GM18861 (cell line): ENCODE measurements at regions not wholly inside any gene's neighbourhood (a gene's known extent, or its start where the extent isn't known, plus 50 kb on each side); places are given as distances from the start of the nearest gene placed in this dataset.
"Not testable (repeated sequence)": the region's sequence is repeated elsewhere in the genome, so short reads cannot be mapped to it uniquely, and the experiment has no call there.

Experiments
- ATAC-seq: cut with Tn5 transposase; IDR thresholded peaks from one replicate; pipeline ENCODE4 v1.9.1; 2021; ENCODE audit not compliant: unreplicated experiment

DNA sequence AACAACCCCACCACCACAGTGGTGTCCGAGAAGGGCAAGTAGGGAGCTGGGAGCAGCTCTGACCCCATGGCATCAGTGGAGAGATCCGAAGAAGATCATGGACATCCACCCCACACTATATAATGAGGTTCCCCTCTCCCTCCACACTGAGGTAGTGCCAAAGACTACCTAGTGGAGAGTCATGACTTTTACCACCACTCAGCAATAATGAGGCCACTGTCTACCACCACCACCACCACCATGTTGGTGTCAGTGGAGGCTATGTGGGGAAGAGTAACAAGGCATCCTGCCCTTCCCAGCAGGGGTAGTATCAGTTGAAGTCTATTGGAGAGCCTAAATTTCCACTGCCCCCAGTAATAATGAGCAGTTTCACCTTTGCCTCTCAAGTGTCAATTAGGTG lies 321.7 kb upstream of the ZC3H15 start:
- no peak for ATAC-seq

DNA sequence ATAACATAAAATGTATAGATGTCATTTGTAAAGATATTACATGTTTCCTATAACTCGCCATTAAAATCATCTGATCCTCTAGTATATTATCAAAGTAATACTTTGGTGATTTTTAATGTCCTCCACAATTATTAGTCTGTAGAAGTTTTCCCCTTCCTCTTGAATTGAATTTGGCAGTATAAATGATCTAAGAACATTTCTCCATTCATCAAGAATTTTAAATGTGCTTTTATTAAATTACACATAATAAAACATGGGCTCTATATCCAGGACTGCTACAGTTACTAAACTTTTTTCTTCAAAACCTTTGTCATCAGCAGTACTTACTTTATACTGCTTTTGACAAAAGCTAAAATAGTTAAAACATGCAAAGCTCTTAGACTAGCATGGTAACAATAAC lies 315.4 kb upstream of the ZC3H15 start:
- no peak for ATAC-seq

DNA sequence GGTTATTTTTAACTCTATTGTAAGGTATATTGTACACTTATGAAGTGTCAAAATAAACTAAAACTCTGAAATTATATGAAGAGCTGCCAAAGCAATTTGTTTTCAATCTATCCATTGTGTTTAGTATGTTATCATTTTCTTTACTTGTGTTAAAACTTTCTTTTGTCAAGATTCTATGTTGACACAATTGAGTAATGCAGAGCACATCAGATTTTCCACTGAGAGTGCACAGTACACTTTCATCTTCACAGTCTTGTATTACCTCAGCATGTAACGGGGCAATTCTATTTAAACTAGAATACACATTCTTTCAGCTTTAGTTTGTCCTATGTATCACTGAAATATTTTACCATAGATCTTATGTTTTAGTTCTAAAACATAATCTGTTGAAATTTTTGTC lies 304.4 kb upstream of the ZC3H15 start:
- no peak for ATAC-seq

DNA sequence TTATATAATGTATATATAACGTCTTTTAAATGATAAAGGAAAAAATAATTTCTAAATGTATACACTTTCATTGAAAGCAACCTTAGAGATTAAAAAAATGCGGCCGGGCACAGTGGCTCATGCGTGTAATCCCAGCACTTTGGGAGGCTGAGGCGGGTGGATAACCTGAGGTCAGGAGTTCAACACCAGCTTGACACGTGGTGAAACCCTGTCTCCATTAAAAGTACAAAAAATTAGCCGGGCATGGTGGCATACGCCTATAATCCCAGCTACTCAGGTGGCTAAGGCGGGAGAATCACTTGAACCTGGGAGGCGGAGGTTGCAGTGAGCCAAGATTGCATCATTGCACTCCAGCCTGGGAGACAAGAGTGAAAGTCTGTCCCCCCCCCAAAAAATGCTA lies 303.7 kb upstream of the ZC3H15 start:
- ATAC-seq = not testable (repeated sequence)

DNA sequence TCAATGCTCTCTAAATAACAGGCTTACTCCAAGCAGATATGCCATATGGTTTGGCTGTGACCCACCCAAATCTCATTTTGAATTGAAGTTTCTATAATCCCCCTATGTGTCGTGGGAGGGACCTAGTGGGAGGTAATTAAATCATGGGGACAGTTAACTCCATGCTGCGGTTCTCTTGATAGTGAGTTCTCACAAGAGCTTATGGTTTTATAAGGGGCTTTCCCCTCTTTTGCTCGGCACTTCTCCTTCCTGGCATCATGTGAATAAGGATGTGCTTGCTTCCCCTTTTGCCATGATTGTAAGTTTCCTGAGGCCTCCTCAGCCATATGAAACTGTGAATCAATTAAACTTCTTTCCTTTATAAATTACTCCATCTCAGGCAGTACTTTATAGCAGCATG lies 302.7 kb upstream of the ZC3H15 start:
- ATAC-seq = no peak

DNA sequence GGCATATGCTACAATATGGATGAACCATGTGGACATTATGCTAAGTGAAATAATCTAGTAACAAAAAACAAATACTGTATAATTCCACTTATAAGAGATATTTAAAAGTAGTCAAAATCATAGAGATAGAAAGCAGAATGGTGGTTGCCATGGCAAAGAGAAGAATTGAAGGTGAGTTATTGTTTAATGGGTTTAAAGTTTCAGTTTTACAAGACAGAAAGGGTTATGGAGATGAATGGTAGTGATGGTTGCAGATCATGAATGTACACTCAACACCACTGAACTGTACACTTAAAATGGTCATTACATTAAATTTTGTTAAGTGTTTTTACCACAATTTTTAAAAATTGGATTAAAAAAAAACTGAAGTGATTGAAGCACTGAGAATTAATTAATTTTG lies 298.2 kb upstream of the ZC3H15 start:
- ATAC-seq = peak; percentile 60

DNA sequence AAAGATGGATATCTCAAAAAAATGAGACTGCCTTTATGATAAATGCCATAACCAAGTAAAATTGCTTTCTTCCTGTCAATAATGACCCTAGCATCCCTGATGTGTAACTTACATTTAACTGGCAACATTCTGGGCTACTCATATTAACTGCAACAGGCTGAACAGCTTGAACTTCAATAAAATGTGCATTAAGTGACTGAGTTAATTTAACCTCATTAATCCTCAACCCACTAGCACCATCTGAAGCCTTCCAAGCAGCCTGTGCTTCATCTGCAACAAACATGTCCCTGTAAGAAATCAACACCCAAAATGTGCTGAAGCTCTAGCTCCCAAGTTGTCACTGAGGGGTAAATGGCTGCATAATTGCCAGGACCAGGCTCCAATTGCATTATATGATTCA lies 296.2 kb upstream of the ZC3H15 start:
- ATAC-seq = no peak

DNA sequence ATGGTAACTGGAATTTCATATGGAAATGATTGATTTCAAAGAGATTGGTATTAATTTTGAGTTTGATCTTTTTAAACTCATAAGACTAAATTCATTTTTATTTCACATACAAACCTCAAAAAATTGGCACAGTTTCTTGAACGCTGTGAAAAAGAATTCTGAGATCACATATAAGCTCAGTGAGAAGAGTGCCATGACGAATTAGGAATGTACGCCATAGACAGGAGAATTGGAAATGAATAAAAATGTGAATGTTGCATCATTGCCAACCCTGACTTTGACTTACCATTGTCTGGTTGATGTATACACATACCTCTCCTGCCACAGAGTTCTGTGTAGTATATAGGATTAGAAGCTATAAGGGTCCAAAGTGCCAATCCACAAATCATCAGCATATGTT lies 290.4 kb upstream of the ZC3H15 start:
- no peak for ATAC-seq

DNA sequence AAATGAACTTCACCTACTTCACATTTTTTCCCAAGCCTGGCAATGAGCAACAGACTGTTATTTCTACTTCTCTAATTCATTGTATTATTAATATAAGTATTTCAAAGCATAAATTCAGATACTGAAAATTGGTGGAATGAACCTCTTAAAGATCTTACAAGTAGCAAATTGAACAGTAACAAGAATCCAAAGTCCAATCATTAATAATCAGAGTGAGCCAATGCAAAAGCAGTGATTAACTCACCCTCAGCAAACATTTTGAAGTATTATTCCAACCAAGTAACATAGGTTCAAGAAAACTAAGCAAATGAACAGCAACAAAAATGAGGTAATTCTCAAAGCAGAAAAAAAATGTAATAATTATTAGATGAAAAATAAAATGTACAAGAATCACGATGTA lies 288.1 kb upstream of the ZC3H15 start:
- ATAC-seq = no peak

DNA sequence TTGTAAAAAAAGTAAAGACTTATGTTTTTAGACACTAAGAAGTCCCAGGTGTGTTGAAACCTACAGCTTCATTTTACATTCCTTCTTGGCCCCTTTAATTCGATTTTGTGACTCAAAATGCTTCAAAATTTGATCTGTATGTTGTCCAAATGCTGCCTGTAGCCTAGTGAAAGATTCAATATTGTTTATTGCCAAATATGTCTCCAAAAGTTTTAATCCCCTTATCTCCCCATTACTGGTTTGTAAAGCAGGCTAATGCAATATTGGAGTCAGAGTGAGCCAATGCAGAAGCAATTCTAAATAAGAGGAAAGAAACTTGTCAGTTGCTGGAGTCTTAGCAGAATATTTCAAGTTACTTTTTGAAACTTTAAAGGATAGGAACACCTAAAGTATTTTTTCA lies 287.0 kb upstream of the ZC3H15 start:
- ATAC-seq = no peak

DNA sequence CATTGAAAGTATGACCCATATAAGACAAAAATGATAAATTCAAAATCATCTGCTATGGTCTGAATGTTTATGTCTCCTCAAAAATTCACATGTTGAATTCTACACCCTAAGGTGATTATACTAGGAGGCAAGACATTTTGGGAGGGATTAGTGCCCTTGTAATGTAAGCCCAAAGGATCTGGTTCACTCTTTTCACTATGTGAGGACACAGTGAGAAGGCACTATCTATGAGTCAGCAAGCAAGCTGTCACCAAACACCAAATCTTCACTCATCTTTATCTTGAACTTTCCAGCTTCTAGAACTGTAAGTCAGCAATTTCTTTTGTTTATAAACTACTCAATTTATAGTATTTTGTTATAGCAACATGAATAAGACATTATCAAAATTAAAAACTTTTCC lies 284.7 kb upstream of the ZC3H15 start:
- ATAC-seq = no peak

DNA sequence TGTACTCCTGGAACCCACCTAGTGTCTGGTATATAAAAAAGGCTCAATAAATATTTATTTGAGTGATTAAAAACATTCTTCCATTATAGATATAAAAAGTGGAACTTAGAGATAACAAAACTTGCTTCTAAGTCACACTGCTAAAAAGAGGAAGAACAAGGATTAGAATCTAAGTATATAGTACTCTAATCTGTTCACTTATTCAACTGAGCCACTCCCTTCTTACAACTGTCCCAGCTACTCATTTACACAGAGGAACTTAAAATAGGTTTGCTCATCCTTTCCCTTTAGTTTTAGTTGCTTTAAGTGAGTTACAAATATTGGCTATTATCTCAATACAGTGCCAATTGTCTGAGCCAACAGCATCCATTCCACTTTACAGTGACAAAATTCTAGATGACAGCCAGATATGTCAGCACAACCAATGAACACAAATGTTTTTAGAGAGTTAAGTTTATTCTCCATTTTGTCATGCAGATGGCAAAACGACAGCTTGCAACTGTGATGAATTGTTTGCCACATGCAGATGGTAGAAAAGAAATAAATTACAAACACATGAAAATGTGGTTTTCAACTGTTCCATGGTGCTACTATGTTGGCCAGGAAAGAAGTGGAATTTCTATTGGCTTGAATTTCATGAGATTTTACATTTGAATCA lies 280.7 kb upstream of the ZC3H15 start:
- ATAC-seq = peak; percentile 64

DNA sequence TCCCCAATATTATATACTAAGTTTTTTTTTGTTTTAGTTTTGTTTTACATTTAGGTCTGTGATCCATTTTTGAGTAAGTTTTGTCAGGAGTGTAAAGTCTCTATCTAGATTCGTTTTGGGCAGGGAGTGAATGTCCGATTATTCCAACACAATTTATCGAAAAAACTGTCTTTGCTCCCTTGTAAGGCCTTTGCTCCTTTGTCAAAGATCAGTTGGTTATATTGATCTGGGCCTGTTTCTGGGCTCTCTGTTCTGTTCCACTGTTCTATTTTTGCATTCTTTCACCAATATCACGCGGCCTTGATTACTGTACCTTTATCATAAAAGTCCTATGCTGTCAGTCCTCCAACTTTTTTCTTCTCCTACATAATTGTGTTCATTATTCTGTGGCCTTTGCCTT lies 276.5 kb upstream of the ZC3H15 start:
- no peak for ATAC-seq

DNA sequence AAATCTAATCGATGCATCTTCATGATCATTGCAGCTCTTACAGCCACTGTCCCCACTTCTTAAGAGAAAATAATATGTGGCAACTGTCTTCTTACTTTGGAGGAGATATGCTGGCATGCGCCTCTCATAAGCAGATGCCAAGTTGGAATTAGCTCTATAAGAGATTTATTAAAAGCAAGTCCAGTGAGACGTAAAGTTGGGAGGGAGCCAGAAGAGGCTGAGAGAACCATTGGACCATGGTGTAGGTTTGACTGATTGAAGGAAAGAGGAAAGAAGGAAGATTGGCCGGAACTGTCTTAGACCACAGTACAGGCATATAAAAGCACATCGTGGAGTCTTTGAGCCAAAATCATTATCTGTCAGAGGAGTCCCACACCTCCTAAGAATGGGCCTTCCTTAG lies 265.7 kb upstream of the ZC3H15 start:
- ATAC-seq = no peak

DNA sequence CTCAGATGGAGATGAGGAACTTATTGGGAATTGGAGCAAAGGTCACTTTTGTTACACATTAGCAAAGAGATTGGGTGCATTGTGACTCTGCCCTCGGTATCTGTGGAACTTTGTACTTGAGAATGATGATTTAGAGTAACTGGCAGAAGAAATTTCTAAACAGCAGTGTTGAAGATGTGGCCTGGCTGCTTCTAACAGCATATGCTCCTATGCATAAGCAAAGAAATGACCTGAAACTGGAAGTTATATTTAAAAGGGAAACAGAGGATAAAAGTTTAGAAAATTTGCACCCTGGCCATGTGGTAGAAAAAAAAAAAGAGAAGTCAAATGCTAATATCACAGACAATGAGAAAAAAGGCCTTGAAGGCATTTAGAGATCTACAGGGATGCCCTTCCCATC lies 256.8 kb upstream of the ZC3H15 start:
- ATAC-seq = no peak

DNA sequence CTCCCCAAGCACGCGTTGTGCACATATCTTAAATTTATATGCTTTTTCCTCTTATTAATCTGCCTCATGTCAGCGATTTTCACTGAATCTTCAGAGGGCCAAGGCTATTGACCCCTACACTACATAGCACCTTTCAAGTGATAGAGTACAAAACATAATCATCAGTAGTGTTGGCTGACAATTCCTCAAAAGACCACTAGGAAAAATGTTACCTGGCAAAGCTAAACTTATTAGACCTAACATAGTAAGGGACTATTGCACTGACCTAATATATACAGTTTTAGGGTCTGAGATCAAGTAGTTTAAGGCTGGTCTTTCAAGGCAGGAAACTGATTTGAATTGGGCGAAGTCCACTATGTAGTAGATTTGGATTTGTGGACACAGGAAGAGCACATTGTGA lies 244.2 kb upstream of the ZC3H15 start:
- no peak for ATAC-seq

DNA sequence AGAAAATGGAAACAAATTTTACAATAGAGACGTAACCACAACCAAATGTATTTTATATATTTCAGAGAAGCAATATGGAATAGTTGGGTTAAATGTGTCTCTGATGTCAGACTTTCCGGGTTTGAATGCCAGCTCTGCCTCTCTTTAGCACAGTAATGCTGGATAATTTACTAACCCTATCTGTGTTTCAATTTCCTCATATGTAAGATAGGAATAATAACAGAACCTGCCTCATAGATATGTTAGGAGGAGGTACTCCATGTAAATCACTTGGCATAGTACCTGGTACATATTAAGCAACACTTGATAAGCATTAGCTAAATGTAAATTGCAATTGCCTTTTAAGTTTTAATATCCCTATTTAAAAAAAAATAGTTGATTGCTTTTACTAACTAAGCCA lies 231.3 kb upstream of the ZC3H15 start:
- no peak for ATAC-seq

DNA sequence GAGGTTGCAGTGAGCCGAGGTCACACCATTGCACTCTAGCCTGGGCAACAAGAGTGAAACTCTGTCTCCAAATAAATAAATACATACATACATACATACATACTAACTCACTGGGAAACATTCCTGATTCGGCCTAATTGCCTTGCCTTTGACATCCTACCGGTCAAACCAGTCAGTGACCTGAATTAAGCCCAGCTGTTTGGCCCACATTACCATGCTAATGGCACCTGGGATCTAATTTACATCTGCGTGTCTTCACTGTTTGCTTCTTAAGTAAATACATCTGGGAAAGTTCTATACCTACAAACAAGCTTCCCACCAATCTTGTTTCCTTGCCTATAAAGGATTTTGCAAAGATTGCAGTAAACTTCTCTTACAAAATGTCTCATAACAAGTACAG lies 230.2 kb upstream of the ZC3H15 start:
- ATAC-seq = no peak

DNA sequence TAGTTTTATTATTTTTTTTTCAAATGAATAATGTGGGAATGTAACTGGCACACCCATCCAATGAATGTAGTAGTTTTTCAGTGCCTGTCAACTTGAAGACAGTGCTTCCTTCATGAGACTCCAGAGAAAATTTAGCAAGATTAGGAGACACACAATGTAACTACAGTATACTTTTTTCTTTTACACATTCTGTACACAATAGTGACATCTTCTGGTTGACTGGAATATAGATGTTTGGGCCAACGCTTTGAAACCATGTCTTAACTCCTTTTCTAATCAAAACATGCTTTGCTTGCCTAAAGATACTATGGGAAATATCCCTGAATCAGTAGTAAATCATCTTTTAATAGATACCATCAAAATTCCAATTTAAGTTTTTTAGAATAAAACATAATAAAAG lies 229.5 kb upstream of the ZC3H15 start:
- ATAC-seq = peak; percentile 67

DNA sequence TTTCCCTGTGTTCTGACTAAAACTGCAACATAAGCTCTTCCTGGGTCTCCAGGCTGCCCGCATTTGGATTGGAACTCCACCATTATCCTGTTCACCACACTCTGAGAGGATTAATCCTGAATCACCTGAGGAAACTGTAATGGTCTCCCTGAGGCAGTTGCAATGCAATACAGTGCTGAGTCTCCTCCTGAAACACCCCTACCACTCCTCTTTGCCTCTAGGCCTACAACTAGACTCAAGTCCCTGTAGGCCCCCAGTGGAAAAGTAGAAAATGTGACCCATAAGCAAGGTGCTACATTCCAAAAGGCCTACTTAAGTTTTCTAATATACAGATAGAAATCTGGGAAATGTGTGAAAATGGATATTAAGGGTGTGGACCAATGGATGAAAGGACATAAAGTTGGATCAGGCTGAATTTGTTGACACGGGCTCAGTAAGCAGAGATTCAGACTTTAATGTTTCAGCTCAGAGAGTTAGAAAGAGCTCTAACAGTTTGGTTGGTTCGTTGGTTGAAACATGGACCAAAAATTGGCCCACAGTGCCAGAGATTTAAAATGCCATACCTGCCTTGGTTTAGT lies 222.3 kb upstream of the ZC3H15 start:
- ATAC-seq = no peak

DNA sequence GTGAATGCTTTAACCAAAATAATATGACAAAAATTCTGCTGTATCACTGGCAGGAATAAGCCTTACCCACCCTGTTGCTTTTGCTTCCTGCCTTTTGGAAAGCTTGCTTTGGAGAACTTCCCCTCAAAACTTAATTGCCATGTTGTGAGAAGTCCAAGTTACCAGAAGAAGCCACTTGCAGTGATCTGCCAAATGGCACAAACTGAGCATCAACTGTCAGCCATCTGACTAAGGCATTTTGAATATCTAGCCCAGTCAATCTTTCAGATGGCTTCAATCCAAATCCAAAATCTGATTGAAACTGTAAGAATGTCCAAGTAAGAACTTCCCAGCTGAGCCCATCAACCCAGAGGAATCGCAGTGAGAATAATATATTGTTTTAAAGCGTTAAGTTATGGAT lies 216.5 kb upstream of the ZC3H15 start:
- no peak for ATAC-seq

DNA sequence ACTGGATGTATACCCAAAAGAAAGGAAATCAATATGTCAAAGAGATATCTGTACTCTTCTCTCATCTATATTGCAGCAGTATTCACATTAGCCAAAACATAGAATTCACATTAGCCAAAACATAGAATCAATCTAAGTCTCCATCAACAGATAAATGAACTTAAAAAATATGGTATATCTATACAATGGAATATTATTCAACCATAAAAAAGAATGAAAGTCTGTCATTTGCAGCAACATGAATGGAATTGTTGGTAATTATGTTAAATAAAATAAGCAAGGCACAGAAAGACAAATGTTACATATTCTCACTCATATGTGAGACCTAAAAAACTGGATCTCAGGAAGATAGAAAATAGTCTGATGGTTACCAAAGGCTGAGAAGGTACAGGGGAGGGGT lies 212.1 kb upstream of the ZC3H15 start:
- ATAC-seq = no peak

DNA sequence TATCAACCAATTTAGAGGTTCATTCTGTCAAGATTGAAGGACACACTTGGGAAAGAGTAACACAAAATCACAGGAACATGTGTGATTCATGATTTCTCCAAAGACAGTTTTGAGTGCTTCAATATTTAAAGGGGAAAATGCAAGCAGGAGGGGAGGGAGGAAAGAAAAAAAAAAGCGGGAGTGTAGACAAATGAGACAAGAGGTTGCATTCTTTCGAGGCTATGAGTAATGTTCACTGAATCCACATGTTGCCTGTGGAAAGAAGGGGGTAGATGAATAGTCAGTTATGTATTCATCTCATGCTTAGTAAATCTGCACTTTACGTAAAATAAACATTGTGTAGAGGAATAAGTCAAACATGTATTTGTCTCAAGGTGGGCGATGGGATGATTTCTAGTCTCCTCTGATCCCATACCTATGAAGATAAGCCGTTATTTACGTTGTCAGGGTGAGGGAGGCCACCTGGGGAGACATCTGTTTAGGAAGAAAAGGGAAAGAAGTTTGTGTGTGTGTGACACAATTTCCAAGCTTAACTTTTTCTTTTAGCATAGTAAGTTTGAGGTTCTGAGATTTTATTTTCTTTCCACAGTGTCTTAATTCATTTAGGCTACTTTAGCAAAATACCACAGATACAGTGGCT lies 211.0 kb upstream of the ZC3H15 start:
- no peak for ATAC-seq
